Psoas muscle (tissue), 7 donors: ENCODE measurements at regions not wholly inside any gene's neighbourhood (a gene's known extent, or its start where the extent isn't known, plus 50 kb on each side); places are given as distances from the start of the nearest gene placed in this dataset.

Source experiments
- ATAC-seq, 4 donors: fragments of 200-7000 bp; cut with Tn5 transposase; one replicate each; pipeline ENCODE4 v1.9.1; 2020; ENCODE audit warnings: moderate library complexity in 3 of 4, mild to moderate bottlenecking in 2 of 4
- DNase-seq, 2 donors: peaks; one replicate each; pipeline ENCODE4 v3.0.0-alpha.2; 2020
- H3K27ac ChIP-seq: fragments of 200-600 bp; one replicate; pipeline ENCODE4 v1.8.0; 2022
- H3K27me3 ChIP-seq, 3 donors: fragments of 200-600 bp in 1 of 3; one replicate each; pipeline versions ENCODE4 v1.6.1 to v1.8.0; 2013 to 2022; ENCODE audit warnings: low read length in 2 of 3, mild to moderate bottlenecking in 2 of 3, moderate library complexity in 1 of 3; ENCODE audit not compliant: insufficient read depth in 3 of 3
- H3K36me3 ChIP-seq, 2 donors: fragments of 200-600 bp in 1 of 2; one replicate each; pipeline versions ENCODE4 v1.6.1 to v1.8.0; 2013 to 2022; ENCODE audit warnings: low read depth in 1 of 2, mild to moderate bottlenecking in 1 of 2, moderate library complexity in 1 of 2; ENCODE audit not compliant: insufficient read depth in 1 of 2
- H3K4me1 ChIP-seq: fragments of 200-600 bp; one replicate; pipeline ENCODE4 v1.8.0; 2022
- H3K4me3 ChIP-seq: fragments of 200-600 bp; one replicate; pipeline ENCODE4 v1.8.0; 2022; ENCODE audit warnings: mild to moderate bottlenecking
- H3K9me3 ChIP-seq: fragments of 200-600 bp; one replicate; pipeline ENCODE4 v1.8.0; 2022
- WGBS, 3 donors: extraction: QIAGEN DNeasy Blood & Tissue Kit; methylation state at CpG; one replicate each; pipeline versions ENCODE4 v1.1.6 to v1.1.7; 2013; 5-methylcytosine and 5-hydroxymethylcytosine counted together
- intact Hi-C, 2 donors: fragments of 100-400 bp; cut with DNase I; formaldehyde crosslinking; loops; one replicate each; pipeline versions ENCODE4 v1.11.0 to v1.14.2; 2022
- TF ChIP-seq, protein P1 (sequence below): fragments of 200-600 bp; IDR thresholded peaks from one replicate; pipeline ENCODE4 v1.8.0; 2022; ENCODE audit warnings: antibody characterized with exemption
- donor health status: healthy with polysubstance abuse.
- donor health status: DM: no; HTN: no; CAD: no; lungs with moderate emphysema.
- donor health status: Bipolar disorder and iron deficiency.
- donor health status: healthy.
- donor health status: DM: yes; HTN: yes; CAD: no.
- donor health status: DM: no; HTN: no; CAD: no.
- donor health status: DM: yes; HTN: yes; CAD: no.

DNA sequence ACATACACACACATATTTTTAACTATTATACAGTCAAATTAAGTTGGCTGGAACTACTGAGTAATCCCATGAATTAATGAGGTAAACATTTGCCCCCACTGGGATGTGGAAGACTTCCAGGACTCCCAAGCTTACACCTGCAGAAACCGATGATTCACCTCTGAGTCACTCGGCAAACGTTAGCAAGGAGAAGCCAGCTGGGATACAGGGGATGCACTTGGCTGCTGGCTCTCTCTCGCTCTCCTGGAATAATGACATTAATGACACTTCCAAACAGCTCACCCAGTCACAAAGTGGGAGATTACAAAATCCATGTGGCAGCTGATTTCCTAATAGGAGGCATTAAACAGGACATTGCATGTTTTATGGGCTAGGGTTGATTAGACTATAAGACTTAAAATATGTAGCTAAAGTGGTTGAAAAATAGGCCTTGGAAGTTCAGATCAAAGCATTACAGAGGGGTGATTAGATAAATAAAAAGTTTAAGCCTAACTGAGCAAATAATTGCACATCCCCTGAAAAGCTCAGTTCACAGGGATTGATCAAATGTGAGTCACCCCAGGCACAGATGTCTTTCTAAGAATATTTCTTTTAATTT is 500.9 kb downstream of the SOX2 start:
- Histone ChIP-seq H3K36me3 (no peaks in the 10 kb centered on the region), H3K4me3 (no peak overlapping the region), H3K4me1 (no peaks in the 10 kb centered on the region), H3K27ac (no peak overlapping the region), H3K9me3 (no peaks in the 10 kb centered on the region), H3K27me3 (no peaks in the 10 kb centered on the region)
- 12 to 24% (median 16%) methylated on average over 4 of the region's 4 CpGs for WGBS, 3 donors
- intact Hi-C loops = no loop called here
- TF ChIP-seq, protein P1, sequence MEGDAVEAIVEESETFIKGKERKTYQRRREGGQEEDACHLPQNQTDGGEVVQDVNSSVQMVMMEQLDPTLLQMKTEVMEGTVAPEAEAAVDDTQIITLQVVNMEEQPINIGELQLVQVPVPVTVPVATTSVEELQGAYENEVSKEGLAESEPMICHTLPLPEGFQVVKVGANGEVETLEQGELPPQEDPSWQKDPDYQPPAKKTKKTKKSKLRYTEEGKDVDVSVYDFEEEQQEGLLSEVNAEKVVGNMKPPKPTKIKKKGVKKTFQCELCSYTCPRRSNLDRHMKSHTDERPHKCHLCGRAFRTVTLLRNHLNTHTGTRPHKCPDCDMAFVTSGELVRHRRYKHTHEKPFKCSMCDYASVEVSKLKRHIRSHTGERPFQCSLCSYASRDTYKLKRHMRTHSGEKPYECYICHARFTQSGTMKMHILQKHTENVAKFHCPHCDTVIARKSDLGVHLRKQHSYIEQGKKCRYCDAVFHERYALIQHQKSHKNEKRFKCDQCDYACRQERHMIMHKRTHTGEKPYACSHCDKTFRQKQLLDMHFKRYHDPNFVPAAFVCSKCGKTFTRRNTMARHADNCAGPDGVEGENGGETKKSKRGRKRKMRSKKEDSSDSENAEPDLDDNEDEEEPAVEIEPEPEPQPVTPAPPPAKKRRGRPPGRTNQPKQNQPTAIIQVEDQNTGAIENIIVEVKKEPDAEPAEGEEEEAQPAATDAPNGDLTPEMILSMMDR = no peak
- peak; percentile 17 to 51 for DNase-seq
- peak in 3 of 4 donors; percentile 60 to 70 (median 64) for ATAC-seq

DNA sequence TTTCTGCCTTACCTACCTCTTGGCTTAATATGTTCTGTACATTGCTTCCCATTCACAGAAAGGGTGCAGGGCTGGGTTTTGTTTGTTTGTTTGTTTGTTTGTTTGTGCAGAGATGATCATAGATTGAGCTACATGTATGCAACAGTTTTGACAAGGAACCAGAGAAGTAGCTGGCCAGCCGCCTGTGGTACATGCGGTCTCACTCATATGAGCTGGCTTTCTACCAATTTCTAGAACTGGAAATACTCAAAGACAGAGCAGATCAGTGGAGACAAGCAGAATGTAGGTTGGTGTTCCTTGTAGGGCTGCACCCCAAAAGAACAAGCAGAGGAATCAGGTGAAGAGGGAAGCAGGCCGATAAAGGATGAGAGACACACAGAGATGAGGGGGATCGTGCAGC is 502.7 kb downstream of the SOX2 start:
- no peaks in the 10 kb centered on the region for H3K36me3 ChIP-seq
- H3K27me3 ChIP-seq = no peaks in the 10 kb centered on the region
- no peaks in the 10 kb centered on the region for H3K4me1 ChIP-seq
- no peak for ATAC-seq
- intact Hi-C loops = no loop called here
- no peak overlapping the region for H3K27ac ChIP-seq
- WGBS, 3 donors = 62 to 70% (median 63%) methylated on average over 4 of the region's 4 CpGs
- TF ChIP-seq, protein P1 = no peak
- H3K4me3 ChIP-seq = no peak overlapping the region
- no peaks in the 10 kb centered on the region for H3K9me3 ChIP-seq
- peak in 1 of 2 donors; percentile 12 for DNase-seq

DNA sequence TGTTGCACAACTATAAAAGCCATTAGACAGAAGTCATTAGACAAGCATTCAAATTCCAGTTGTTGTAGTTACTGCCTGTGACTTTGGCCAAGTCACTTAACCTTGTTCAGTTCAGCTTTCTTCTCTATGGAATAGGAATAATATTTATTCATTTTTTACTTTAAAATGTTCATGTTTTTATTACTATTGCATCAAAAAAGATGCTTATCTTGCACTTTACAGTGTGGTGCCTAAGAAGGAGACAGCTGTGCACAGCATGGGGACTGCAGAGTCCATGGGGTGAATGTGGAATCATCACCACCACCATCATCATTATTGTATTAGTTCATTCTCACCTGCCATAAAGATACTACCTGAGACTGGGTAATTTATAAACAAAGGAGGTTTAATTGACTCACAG is 504.2 kb downstream of the SOX2 start:
- Histone ChIP-seq H3K36me3 (no peaks in the 10 kb centered on the region), H3K4me3 (no peak overlapping the region), H3K27ac (no peak overlapping the region), H3K9me3 (no peaks in the 10 kb centered on the region), H3K4me1 (no peaks in the 10 kb centered on the region), H3K27me3 (no peaks in the 10 kb centered on the region)
- TF ChIP-seq, protein P1 = no peak
- no peak for DNase-seq
- no peak for ATAC-seq
- intact Hi-C loops = no loop called here

DNA sequence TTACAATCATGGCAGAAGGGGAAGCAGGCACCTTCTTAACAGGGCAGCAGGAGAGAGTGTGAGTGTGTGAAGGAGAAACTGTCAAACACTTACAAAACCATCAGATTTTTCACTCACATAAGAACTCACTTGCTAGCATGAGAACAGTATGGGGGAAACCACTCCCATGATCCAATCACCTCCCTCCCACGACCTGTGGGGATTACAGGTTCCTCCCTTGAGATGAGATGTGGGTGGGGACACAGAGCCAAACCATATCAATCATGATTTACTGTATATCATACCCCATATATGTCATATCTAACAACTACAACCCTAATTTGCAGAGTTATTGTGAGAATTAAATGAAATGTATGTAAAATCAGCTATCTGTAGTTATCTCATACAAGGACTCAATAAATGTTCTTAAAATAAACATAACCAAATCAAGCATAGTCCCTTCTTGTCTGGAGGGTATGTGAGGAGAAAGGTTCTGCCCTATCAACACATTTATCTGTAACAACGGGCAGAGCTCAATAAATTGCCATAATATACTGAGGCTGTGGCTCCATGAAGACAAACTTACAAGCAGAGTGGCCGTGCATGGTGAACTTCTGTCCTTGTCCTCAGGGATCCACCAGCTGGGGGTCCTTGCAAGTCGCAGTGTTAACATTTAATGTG is 504.7 kb downstream of the SOX2 start:
- no peaks in the 10 kb centered on the region for H3K27me3 ChIP-seq
- no peak overlapping the region for H3K27ac ChIP-seq
- TF ChIP-seq, protein P1 = no peak
- H3K36me3 ChIP-seq = no peaks in the 10 kb centered on the region
- H3K4me3 ChIP-seq = no peak overlapping the region
- ATAC-seq = no peak
- intact Hi-C loops = no loop called here
- H3K9me3 ChIP-seq = no peaks in the 10 kb centered on the region
- DNase-seq = no peak
- H3K4me1 ChIP-seq = no peaks in the 10 kb centered on the region
- WGBS, 3 donors = 67 to 80% (median 72%) methylated on average over 4 of the region's 4 CpGs

DNA sequence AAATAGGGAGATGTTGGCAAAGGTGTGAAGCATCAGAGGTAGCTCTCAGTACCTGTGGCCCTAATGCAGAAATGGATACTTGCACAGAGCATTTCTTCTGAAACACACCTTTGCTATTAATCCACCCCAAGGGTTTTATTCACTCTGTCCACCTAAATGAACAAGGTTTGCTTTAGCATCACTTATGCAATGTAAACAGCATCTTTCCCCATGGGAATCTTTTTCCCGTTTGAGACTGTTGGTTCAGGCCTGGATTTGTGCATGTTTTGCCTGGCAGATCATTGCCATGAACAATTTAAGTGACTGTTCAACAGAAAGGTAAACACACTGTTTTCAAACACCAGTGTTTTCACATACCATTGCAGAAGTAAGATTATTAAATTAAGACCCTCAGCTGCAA is 508.3 kb downstream of the SOX2 start:
- 13 to 17% (median 16%) methylated on average over 1 of the region's 1 CpG for WGBS, 3 donors
- H3K27me3 ChIP-seq = no peaks in the 10 kb centered on the region
- no peaks in the 10 kb centered on the region for H3K4me1 ChIP-seq
- no peak overlapping the region for H3K27ac ChIP-seq
- H3K36me3 ChIP-seq = no peaks in the 10 kb centered on the region
- TF ChIP-seq, protein P1 = no peak
- DNase-seq (no peak), ATAC-seq (no peak)
- H3K9me3 ChIP-seq = no peaks in the 10 kb centered on the region
- no peak overlapping the region for H3K4me3 ChIP-seq
- intact Hi-C loops = no loop called here
